ENCODE measurements at regions not wholly inside any gene's neighbourhood (a gene's known extent, or its start where the extent isn't known, plus 50 kb on each side); places are given as distances from the start of the nearest gene placed in this dataset.

GRCh38 chr22:49436056-49436455 lies 391.6 kb downstream of the BRD1 start:
- BruUV-seq (replicated peaks): no TSS peak
- Histone ChIP-seq H2AK5ac (ENCODE audit: low read depth, low read length) (no peak overlapping the region), H2AFZ (replicated peaks; ENCODE audit: low read length, poor library complexity) (no peak overlapping the region), H2AK9ac (replicated peaks; ENCODE audit: low read depth, low read length, poor library complexity) (no peak overlapping the region), H3K9me1 (ENCODE audit: insufficient read depth, low read length) (no peaks in the 10 kb centered on the region), H4K8ac (ENCODE audit: low read depth in 2 of 2, low read length in 2 of 2) (no peak overlapping the region), H3K18ac (ENCODE audit: low read depth, low read length) (no peak overlapping the region), H3K4me2 (ENCODE audit: low read depth, low read length) (no peak overlapping the region), H2BK20ac (ENCODE audit: low read depth, low read length) (no peak overlapping the region), H3K9ac (ENCODE audit: low read depth, low read length) (no peak overlapping the region), H4K20me1 (ENCODE audit: insufficient read depth, low read length) (no peaks in the 10 kb centered on the region), H3K23ac (ENCODE audit: low read depth, low read length) (no peak overlapping the region), H3K9me3 (ENCODE audit: control insufficient read depth, insufficient read depth, low read length) (peaks cover 45% of the 10 kb centered on the region), H3K4me3 (ENCODE audit: insufficient read depth, low read depth, low read length) (no peak overlapping the region), H3K27ac (ENCODE audit: insufficient read depth, low read length) (no peak overlapping the region), H3K56ac (ENCODE audit: extremely low read depth, insufficient read depth, low read length) (no peak overlapping the region), H3K36me3 (ENCODE audit: control insufficient read depth, insufficient read depth, low read length) (no peaks in the 10 kb centered on the region), H3K4me1 (ENCODE audit: control insufficient read depth, insufficient read depth, low read length) (no peaks in the 10 kb centered on the region), H4K91ac (ENCODE audit: insufficient read depth, low read depth, low read length) (no peak overlapping the region), H3K14ac (replicated peaks; ENCODE audit: low read depth, low read length) (no peak overlapping the region), H3K4ac (ENCODE audit: low read depth, low read length) (no peak overlapping the region), H2BK15ac (ENCODE audit: low read depth, low read length) (no peak overlapping the region), H2BK120ac (ENCODE audit: low read depth, low read length) (no peak overlapping the region), H2BK5ac (ENCODE audit: low read depth, low read length, poor library complexity, severe bottlenecking) (no peak overlapping the region), H3K79me1 (ENCODE audit: low read depth in 1 of 2, low read length in 2 of 2) (no peaks in the 10 kb centered on the region), H4K5ac (ENCODE audit: low read depth, low read length) (no peak overlapping the region), H3K27me3 (ENCODE audit: control insufficient read depth, insufficient read depth, low read length) (no peaks in the 10 kb centered on the region)
- intact Hi-C loops (cut with micrococcal nuclease) (no loop called here), dilution Hi-C loops (cut with HindIII; ENCODE audit: low sequenced_read_pairs, unreplicated experiment) (no loop called here), in situ Hi-C loops (cut with MboI; ENCODE audit: low sequenced_read_pairs) (no loop called here)
- ATAC-seq (ENCODE audit: low read depth) (no peak), DNase-seq (no peak)
- 57% methylated on average over 4 of the region's 11 CpGs; no CpG with 5 or more reads in 1 of the 2 experiments for WGBS, 2 experiments (ENCODE audit: extremely low coverage in 2 of 2, insufficient read length in 1 of 2)
- CTCF ChIA-PET: no interaction called here
- TF ChIP-seq NFE2L2 (IDR thresholded peaks at IDR 0.05; ENCODE audit: low read depth, low read length) (no peak), BHLHE40 (IDR thresholded peaks at IDR 0.05; ENCODE audit: low read depth, low read length) (no peak), MAZ (IDR thresholded peaks at IDR 0.05; ENCODE audit: borderline replicate concordance, low read depth, low read length) (no peak), RFX5 (IDR thresholded peaks at IDR 0.05; ENCODE audit: low read depth, low read length) (no peak), CHD1 (IDR thresholded peaks at IDR 0.05; ENCODE audit: low read depth, low read length) (no peak), MXI1 (IDR thresholded peaks at IDR 0.05; ENCODE audit: borderline replicate concordance, low read depth, low read length) (no peak), CEBPB (IDR thresholded peaks at IDR 0.05; ENCODE audit: low read depth, low read length) (no peak), POLR2A (IDR thresholded peaks at IDR 0.05; ENCODE audit: low read depth, low read length) (no peak), RAD21 (IDR thresholded peaks at IDR 0.05; ENCODE audit: low read length) (no peak), SMC3 (IDR thresholded peaks at IDR 0.05; ENCODE audit: low read depth, low read length) (no peak), MAFK (IDR thresholded peaks at IDR 0.05; ENCODE audit: low read depth, low read length) (no peak)
- TF ChIP-seq, protein P1, sequence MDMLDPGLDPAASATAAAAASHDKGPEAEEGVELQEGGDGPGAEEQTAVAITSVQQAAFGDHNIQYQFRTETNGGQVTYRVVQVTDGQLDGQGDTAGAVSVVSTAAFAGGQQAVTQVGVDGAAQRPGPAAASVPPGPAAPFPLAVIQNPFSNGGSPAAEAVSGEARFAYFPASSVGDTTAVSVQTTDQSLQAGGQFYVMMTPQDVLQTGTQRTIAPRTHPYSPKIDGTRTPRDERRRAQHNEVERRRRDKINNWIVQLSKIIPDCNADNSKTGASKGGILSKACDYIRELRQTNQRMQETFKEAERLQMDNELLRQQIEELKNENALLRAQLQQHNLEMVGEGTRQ (IDR thresholded peaks at IDR 0.05; ENCODE audit: low read depth, low read length): no peak
- POLR2A ChIA-PET (ENCODE audit: unreplicated experiment): no interaction called here

All from IMR-90 (cell line).